DND-41 (cell line): ENCODE measurements at regions not wholly inside any gene's neighbourhood (a gene's known extent, or its start where the extent isn't known, plus 50 kb on each side); places are given as distances from the start of the nearest gene placed in this dataset.

ENCODE experiments used
- ATAC-seq: fragments of 200-7000 bp; cut with Tn5 transposase; 3 replicates; pipeline ENCODE4 v1.9.1; 2021; ENCODE audit warnings: low read depth; ENCODE audit not compliant: insufficient read depth
- DNase-seq: peaks from one replicate; pipeline ENCODE4 v3.0.0-alpha.2; 2020
- H2AFZ ChIP-seq: 2 replicates; pipeline ENCODE4 v1.6.0; 2012; ENCODE audit warnings: low read depth, low read length
- H3K27ac ChIP-seq: 2 replicates; pipeline ENCODE4 v1.5.1; 2012; ENCODE audit warnings: low read length, inconsistent platforms
- H3K27me3 ChIP-seq: fragments of 200-600 bp; sonication (generic); 2 replicates; pipeline ENCODE4 v1.6.0; 2012; ENCODE audit warnings: low read length, mild to moderate bottlenecking, inconsistent platforms; ENCODE audit not compliant: insufficient read depth, poor library complexity
- H3K36me3 ChIP-seq: 2 replicates; pipeline ENCODE4 v1.5.1; 2012; ENCODE audit warnings: low read length, inconsistent platforms; ENCODE audit not compliant: insufficient read depth
- H3K4me1 ChIP-seq: 2 replicates; pipeline ENCODE4 v1.5.1; 2012; ENCODE audit warnings: mild to moderate bottlenecking, low read length; ENCODE audit not compliant: insufficient read depth
- H3K4me2 ChIP-seq: 2 replicates; pipeline ENCODE4 v1.6.0; 2012; ENCODE audit warnings: mild to moderate bottlenecking, moderate library complexity, low read length, inconsistent platforms; ENCODE audit not compliant: insufficient read depth
- H3K4me3 ChIP-seq, 2 experiments: fragments of 200-600 bp in 1 of 2; shearing (Covaris generic) in 1 of 2; 2 replicates each; pipeline ENCODE4 v1.5.1; 2012 to 2016; ENCODE audit warnings: inconsistent platforms in 2 of 2, low read length in 2 of 2, mild to moderate bottlenecking in 2 of 2, low read depth in 1 of 2, moderate library complexity in 1 of 2
- H3K79me2 ChIP-seq: 2 replicates; pipeline ENCODE4 v1.6.0; 2012; ENCODE audit warnings: low read length, inconsistent platforms; ENCODE audit not compliant: insufficient read depth
- H3K9ac ChIP-seq: 2 replicates; pipeline ENCODE4 v1.6.0; 2012; ENCODE audit warnings: low read depth, mild to moderate bottlenecking, inconsistent platforms, low read length, moderate library complexity
- H3K9me3 ChIP-seq: 2 replicates; pipeline ENCODE4 v1.5.1; 2012; ENCODE audit warnings: low read length, moderate library complexity, mild to moderate bottlenecking, inconsistent platforms; ENCODE audit not compliant: insufficient read depth, severe bottlenecking
- H4K20me1 ChIP-seq: 2 replicates; pipeline ENCODE4 v1.6.0; 2012; ENCODE audit warnings: low read length; ENCODE audit not compliant: insufficient read depth
- CTCF ChIP-seq: IDR thresholded peaks from 2 replicates; pipeline ENCODE4 v1.5.1; 2012; ENCODE audit warnings: borderline replicate concordance, low read length, moderate library complexity, mild to moderate bottlenecking; ENCODE audit not compliant: poor library complexity, severe bottlenecking; ENCODE audit errors: extremely low read depth
- EZH2 ChIP-seq: IDR thresholded peaks from 3 replicates; pipeline ENCODE4 v1.6.1; 2012; ENCODE audit warnings: borderline replicate concordance, low read depth, mild to moderate bottlenecking, moderate library complexity, low read length, inconsistent platforms; ENCODE audit not compliant: severe bottlenecking

- Histone ChIP-seq H4K20me1 (no peaks in the 10 kb centered on the region), H2AFZ (no peak overlapping the region), H3K9ac (no peak overlapping the region), H3K4me2 (no peak overlapping the region), H3K79me2 (no peaks in the 10 kb centered on the region), H3K4me1 (no peaks in the 10 kb centered on the region), H3K27ac (no peak overlapping the region), H3K4me3 (no peak overlapping the region), H3K9me3 (no peaks in the 10 kb centered on the region), H3K36me3 (no peaks in the 10 kb centered on the region), H3K27me3 (no peaks in the 10 kb centered on the region)
- ATAC-seq (no peak), DNase-seq (no peak)
- TF ChIP-seq EZH2 (no peak), CTCF (no peak)
These were observed 410.4 kb downstream of the DUSP10 start for GRCh38 chr1:221331273-221332183.

- Histone ChIP-seq H3K36me3 (no peaks in the 10 kb centered on the region), H3K9me3 (no peaks in the 10 kb centered on the region), H2AFZ (no peak overlapping the region), H3K4me3 (no peak overlapping the region), H3K9ac (no peak overlapping the region), H3K27me3 (no peaks in the 10 kb centered on the region), H3K4me1 (no peaks in the 10 kb centered on the region), H3K27ac (no peak overlapping the region), H3K4me2 (no peak overlapping the region), H3K79me2 (no peaks in the 10 kb centered on the region), H4K20me1 (no peaks in the 10 kb centered on the region)
- ATAC-seq (no peak), DNase-seq (no peak)
- TF ChIP-seq CTCF (no peak), EZH2 (no peak)
These were observed 407.8 kb downstream of the DUSP10 start for GRCh38 chr1:221334062-221334461.

- H3K79me2 ChIP-seq, result no peaks in the 10 kb centered on the region
- DNase-seq (no peak), ATAC-seq (peak; percentile 81)
- H4K20me1 ChIP-seq, result no peaks in the 10 kb centered on the region
- no peak overlapping the region for H3K27ac ChIP-seq
- no peak overlapping the region for H3K4me2 ChIP-seq
- no peak overlapping the region for H3K4me3 ChIP-seq
- no peak overlapping the region for H2AFZ ChIP-seq
- peaks cover 3% of the 10 kb centered on the region for H3K27me3 ChIP-seq
- H3K9ac ChIP-seq, result no peak overlapping the region
- H3K36me3 ChIP-seq, result no peaks in the 10 kb centered on the region
- H3K4me1 ChIP-seq, result no peaks in the 10 kb centered on the region
- no peak for TF ChIP-seq EZH2
- TF ChIP-seq CTCF, result no peak
- no peaks in the 10 kb centered on the region for H3K9me3 ChIP-seq
These were observed 406.5 kb downstream of the DUSP10 start for GRCh38 chr1:221335161-221336101.
